ENCODE measurements at regions not wholly inside any gene's neighbourhood (a gene's known extent, or its start where the extent isn't known, plus 50 kb on each side); places are given as distances from the start of the nearest gene placed in this dataset.

DNA sequence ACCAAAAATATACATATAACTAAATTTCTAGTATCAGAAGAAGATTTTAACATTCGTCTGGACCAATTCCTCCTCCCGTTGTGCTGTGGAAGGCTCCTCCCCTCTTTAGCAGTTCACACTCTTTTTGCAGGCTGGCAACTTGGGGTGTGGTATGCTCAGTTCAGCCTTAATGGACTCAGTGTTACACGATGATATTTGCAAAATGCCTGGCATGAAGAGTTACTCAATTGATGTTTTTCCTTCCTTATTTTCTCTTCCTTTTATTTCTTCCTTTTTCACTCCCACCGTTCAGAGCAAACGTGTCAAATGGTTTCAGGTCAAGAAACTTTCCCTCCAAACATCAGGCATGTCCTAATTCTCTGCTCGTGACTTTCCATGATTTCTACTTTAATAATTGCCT lies 248.3 kb downstream of the PHF14 start:
- Histone ChIP-seq H3K9me3 (ENCODE audit: control insufficient read depth in 1 of 2, insufficient read depth in 1 of 2, low read depth in 1 of 2, low read length in 2 of 2) (no peaks in the 10 kb centered on the region), H3K9ac (ENCODE audit: low read length) (no peak overlapping the region), H3K27ac (ENCODE audit: low read depth, low read length) (no peak overlapping the region), H3K36me3 (ENCODE audit: control insufficient read depth in 1 of 2, insufficient read depth in 2 of 2, low read length in 2 of 2) (no peaks in the 10 kb centered on the region), H3K9me2 (ENCODE audit: insufficient read depth) (no peaks in the 10 kb centered on the region), H4K20me1 (ENCODE audit: insufficient read depth) (no peaks in the 10 kb centered on the region), H3K4me3 (replicated peaks in 1 of 2; ENCODE audit: low read depth in 1 of 2, low read length in 2 of 2) (no peak overlapping the region), H3K4me2 (ENCODE audit: low read length) (no peak overlapping the region), H3K4me1 (ENCODE audit: control insufficient read depth in 1 of 2, insufficient read depth in 2 of 2, low read length in 2 of 2) (no peaks in the 10 kb centered on the region), H2AFZ (ENCODE audit: low read depth, low read length, poor library complexity, severe bottlenecking) (no peak overlapping the region), H3K27me3 (ENCODE audit: insufficient read depth, low read length) (no peaks in the 10 kb centered on the region; the same call in 1 of the 2 replicates), H3K79me2 (ENCODE audit: insufficient read depth, low read length) (no peaks in the 10 kb centered on the region)
- no TSS peak for BruUV-seq (replicated peaks)
- POLR2A ChIA-PET = no interaction called here
- ATAC-seq (no peak), DNase-seq (ENCODE audit: low read depth, low spot score) (no peak)
- intact Hi-C loops (cut with micrococcal nuclease) = no loop called here
- RAD21 ChIA-PET (ENCODE audit: low non-redundant PET in 1 of 2, low total read pairs in 2 of 2, uncharacterized antibody in 2 of 2, unreplicated experiment in 2 of 2) = no interaction called here
- TF ChIP-seq, protein P1, sequence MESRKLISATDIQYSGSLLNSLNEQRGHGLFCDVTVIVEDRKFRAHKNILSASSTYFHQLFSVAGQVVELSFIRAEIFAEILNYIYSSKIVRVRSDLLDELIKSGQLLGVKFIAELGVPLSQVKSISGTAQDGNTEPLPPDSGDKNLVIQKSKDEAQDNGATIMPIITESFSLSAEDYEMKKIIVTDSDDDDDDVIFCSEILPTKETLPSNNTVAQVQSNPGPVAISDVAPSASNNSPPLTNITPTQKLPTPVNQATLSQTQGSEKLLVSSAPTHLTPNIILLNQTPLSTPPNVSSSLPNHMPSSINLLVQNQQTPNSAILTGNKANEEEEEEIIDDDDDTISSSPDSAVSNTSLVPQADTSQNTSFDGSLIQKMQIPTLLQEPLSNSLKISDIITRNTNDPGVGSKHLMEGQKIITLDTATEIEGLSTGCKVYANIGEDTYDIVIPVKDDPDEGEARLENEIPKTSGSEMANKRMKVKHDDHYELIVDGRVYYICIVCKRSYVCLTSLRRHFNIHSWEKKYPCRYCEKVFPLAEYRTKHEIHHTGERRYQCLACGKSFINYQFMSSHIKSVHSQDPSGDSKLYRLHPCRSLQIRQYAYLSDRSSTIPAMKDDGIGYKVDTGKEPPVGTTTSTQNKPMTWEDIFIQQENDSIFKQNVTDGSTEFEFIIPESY (IDR thresholded peaks at IDR 0.05; ENCODE audit: extremely low read depth, insufficient replicate concordance, low read length) = no peak
- TF ChIP-seq SP1 (IDR thresholded peaks at IDR 0.05; ENCODE audit: low read depth) = no peak
- no peak for TF ChIP-seq EZH2phosphoT487 (IDR thresholded peaks at IDR 0.05; ENCODE audit: borderline replicate concordance)
- TF ChIP-seq, protein P2, sequence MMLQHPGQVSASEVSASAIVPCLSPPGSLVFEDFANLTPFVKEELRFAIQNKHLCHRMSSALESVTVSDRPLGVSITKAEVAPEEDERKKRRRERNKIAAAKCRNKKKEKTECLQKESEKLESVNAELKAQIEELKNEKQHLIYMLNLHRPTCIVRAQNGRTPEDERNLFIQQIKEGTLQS (IDR thresholded peaks at IDR 0.05) = no peak
- no peak for TF ChIP-seq POLR2A (IDR thresholded peaks at IDR 0.05; ENCODE audit: borderline replicate concordance, extremely low read depth, insufficient read depth, insufficient read length)
- no peak for TF ChIP-seq TCF7L2 (IDR thresholded peaks at IDR 0.05; ENCODE audit: borderline replicate concordance, extremely low read depth, insufficient read depth, insufficient read length)
- TF ChIP-seq EGR1 (IDR thresholded peaks at IDR 0.05; ENCODE audit: low read depth) = no peak
- no peak for TF ChIP-seq SIN3A (IDR thresholded peaks at IDR 0.05; ENCODE audit: low read depth)
- no peak for TF ChIP-seq CEBPB (IDR thresholded peaks at IDR 0.05; ENCODE audit: low read depth)
- TF ChIP-seq, protein P3, sequence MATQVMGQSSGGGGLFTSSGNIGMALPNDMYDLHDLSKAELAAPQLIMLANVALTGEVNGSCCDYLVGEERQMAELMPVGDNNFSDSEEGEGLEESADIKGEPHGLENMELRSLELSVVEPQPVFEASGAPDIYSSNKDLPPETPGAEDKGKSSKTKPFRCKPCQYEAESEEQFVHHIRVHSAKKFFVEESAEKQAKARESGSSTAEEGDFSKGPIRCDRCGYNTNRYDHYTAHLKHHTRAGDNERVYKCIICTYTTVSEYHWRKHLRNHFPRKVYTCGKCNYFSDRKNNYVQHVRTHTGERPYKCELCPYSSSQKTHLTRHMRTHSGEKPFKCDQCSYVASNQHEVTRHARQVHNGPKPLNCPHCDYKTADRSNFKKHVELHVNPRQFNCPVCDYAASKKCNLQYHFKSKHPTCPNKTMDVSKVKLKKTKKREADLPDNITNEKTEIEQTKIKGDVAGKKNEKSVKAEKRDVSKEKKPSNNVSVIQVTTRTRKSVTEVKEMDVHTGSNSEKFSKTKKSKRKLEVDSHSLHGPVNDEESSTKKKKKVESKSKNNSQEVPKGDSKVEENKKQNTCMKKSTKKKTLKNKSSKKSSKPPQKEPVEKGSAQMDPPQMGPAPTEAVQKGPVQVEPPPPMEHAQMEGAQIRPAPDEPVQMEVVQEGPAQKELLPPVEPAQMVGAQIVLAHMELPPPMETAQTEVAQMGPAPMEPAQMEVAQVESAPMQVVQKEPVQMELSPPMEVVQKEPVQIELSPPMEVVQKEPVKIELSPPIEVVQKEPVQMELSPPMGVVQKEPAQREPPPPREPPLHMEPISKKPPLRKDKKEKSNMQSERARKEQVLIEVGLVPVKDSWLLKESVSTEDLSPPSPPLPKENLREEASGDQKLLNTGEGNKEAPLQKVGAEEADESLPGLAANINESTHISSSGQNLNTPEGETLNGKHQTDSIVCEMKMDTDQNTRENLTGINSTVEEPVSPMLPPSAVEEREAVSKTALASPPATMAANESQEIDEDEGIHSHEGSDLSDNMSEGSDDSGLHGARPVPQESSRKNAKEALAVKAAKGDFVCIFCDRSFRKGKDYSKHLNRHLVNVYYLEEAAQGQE (IDR thresholded peaks at IDR 0.05; ENCODE audit: low read depth) = no peak
- no peak for TF ChIP-seq RAD21 (IDR thresholded peaks at IDR 0.05; ENCODE audit: low read depth)
- TF ChIP-seq JUND (IDR thresholded peaks at IDR 0.05) = no peak
- TF ChIP-seq YY1 (IDR thresholded peaks at IDR 0.05; ENCODE audit: extremely low read depth, insufficient replicate concordance, low read depth, low read length) = no peak
- TF ChIP-seq SRF (IDR thresholded peaks at IDR 0.05; ENCODE audit: low read depth) = no peak
- no peak for TF ChIP-seq ZFX (IDR thresholded peaks at IDR 0.05)
- no peak for TF ChIP-seq CBX3 (IDR thresholded peaks at IDR 0.05; ENCODE audit: low read depth)
- no peak for TF ChIP-seq ELF1 (IDR thresholded peaks at IDR 0.05; ENCODE audit: borderline replicate concordance, low read depth)
- TF ChIP-seq EZH2 (IDR thresholded peaks at IDR 0.05) = no peak
- no peak for TF ChIP-seq FOSL1 (IDR thresholded peaks at IDR 0.05; ENCODE audit: low read depth)
- CTCF ChIA-PET = no interaction called here

Data from HCT116 (cell line).